Inferior parietal cortex (tissue), 1 donor: ENCODE measurements at regions not wholly inside any gene's neighbourhood (a gene's known extent, or its start where the extent isn't known, plus 50 kb on each side); places are given as distances from the start of the nearest gene placed in this dataset.

Experiments
- DNase-seq: peaks from one replicate; pipeline ENCODE4 v3.0.0-alpha.2; 2016; ENCODE audit errors: extremely low spot score

DNA sequence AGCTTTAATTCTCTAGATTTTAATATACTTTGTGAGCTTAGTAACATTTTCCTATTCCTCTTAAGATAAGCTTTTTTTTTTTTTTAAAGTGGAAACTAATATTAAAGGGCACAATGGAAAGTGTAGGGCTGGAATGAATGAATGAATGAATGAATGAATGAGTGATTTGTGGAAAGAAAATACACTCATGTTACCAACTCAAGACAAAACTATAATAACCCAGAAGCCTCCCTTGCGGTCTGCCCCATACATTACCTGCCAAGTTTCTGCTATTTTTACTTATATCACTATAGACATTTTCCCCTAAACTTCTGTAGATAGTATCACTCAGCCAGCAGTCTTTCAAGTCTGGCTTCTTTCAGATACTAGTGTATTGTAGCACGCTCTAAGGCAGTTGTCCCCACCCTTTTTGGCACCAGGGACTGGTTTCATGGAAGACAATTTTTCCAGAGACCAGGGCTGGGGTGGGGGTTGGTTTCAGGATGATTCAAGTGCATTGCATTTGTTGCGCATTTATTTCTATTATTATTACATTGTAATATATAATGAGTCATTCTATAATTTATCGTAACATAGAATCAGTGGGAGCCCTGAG is 932.2 kb downstream of the TBC1D22A start:
- DNase-seq, result no peak

DNA sequence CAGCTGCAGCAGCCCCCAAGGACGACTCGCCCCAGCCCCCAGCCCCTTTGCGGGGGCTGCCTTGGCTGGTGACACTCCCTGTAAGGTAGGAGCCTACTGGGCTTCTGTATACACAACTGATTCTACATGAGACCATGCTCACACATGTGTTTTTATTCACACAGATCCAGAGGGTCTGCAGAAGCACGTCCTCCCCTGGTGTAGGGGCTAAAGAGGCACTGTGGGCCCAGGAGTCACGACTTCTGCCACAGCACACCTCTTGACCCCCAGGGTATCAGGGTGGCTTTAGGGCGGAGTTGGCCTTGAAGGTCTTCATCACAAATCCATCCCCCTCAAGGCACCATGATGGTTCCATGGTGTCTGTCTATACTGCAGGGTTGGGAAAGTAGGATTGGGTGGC is 931.2 kb downstream of the TBC1D22A start:
- DNase-seq, result no peak

DNA sequence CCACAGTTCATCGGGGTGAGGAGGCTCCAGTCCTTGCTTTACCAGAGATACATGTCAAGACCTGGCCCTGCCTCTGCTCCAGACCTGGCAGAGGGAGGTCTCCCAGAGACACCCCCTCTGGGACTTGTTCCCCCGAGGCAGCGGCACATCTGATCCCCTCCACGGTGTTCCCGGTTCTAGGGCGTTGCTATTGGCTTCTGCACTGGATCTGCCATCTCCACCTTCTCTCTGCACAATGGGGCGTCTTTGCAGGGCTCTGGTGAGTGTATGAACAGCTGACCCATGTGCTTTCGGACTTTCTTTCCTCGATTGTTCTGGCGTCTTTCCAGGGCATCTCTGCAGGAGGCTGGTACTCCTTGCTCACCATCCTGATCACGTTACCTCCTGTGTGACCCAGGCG is 930.4 kb downstream of the TBC1D22A start:
- DNase-seq, result no peak

DNA sequence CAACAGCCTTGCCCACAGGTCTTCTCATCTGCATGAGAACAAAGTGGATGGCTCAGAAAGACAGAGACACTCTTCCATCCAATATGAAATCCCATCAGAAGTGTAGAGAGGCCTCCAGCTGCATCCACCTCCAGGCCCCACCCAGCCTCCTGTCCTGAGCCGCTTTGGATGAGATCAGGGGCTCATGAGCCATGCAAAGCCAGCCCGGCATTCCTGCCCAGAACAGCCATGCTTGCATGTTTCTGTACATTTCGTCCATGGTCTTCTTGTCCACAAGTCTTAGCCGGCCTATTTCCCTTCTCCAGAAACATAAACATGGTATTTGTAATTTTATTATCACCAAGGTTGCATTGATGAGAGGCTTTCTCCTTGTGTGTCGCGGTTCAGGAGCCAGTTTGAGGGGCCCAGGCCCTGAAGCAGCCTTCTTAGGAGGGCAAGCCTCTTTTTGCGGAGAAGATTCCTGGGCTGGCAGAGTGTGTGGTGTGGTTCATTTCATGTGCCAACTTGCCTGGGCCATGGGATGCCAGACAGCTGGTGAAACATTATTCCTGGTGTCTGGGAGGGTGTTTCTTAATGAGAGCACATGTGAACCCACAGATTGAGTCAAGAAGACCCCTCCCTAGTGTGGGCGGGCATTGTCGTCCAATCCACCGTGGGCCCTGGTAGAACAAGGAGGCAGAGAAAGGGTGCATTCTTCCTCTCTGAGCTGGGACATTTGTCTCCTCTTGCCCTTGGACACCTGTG is 928.9 kb downstream of the TBC1D22A start:
- DNase-seq, result no peak

DNA sequence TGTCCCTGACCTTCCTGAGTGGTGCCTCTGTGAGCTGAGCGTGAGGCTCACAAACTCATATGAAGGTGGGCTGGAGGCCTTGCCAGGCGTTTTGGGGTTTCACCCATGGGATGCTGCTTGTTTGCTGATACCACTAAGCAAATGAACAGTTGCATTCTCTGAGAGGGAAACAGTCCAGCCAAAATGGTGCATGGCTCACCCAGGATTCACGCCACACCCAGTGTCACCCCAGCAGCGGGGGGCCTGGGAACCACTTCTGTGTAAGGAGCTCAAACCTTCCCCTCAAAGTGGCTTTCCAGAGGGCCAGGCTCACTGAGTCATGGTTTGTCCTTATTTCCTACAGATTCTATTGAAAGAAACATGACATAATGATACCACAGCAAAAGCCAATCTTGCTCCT is 928.1 kb downstream of the TBC1D22A start:
- no peak for DNase-seq

DNA sequence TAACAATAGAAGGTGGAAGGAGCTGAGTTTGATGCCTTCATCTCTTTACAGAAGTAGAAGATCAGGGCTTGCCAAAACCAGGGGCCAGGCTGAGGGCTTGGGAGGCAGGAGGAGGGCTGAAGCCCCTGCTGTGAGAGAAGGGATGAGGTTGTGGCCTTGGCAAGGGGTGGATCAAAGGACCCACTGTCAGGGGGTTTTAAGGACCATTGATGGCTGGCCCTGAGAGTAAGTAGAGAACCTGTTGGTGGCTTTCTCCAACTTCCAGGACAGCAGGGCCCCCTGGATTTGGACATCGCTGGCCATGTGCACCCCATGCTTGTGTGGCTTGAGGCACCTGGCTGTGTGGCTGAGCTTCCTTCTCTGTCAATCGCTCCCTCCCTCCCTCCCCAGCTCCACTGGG is 927.7 kb downstream of the TBC1D22A start:
- DNase-seq, result no peak

DNA sequence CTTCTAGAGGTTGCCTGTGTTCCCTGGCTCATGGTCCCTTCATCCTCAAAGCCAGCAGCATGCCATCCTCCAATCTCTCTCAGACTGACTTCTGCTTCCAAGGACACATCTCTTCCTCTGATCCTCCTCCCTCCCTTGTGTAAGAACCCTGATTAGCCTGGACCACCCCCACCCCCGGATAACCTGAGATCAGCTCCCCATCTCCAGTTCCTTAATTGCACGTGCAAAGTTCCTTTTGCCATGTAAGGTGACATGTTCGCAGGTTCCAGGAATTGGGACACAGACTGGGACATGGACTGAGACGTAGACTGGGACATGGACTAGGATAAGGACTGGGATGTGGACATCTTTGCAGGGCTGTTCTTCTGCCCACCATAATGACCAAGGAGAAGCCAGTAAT is 925.3 kb downstream of the TBC1D22A start:
- no peak for DNase-seq

DNA sequence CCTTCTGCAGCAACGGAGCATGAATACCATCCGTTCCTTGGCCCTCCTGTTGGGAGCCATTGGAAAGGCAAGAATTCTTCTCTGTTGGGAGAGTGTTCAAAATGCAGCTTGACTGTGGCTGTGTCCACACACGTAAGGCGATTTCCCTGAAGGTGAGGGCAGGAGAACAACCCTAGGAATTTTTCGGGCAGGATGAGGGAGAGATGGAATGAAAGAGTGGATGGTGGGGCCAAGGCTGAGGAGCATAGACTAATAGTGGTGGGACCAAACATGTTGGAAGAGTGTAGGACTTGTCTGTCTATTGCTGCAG is 924.9 kb downstream of the TBC1D22A start:
- DNase-seq, result no peak

DNA sequence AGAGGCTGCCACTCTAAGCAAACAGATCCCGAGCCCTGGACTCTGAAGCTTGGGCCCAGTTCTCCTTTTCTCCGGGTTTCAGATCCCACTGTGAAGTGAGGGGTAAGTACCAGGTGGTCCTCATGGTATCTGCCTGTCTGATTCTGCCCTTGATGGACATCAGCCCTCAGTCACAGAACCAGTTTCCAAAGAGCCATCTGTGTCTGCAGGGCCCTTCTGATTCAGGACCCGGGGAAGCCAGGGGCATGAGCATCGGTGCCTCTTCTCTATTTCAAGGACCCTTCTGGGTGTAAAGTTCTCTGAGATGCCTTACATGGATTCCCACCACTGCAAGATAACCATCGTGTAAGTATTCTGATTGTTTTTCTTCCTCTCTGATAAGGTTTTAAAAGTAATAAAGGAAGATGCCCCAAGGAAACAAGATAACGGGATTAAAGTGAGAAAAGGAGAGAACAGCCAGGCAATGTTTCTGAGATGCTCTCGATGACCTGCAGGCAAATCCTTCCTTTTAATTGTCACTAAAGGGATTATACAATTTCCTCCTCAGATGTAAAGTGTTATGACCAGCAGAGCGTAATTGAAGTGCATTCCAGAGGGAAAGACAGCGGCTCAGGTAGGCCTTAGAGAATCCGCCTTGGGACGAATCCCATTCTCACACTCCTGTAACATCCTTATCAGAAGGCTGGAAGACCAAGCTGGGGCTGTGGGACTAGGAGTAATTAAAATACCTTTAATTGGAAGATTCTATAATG is 924.3 kb downstream of the TBC1D22A start:
- no peak for DNase-seq

DNA sequence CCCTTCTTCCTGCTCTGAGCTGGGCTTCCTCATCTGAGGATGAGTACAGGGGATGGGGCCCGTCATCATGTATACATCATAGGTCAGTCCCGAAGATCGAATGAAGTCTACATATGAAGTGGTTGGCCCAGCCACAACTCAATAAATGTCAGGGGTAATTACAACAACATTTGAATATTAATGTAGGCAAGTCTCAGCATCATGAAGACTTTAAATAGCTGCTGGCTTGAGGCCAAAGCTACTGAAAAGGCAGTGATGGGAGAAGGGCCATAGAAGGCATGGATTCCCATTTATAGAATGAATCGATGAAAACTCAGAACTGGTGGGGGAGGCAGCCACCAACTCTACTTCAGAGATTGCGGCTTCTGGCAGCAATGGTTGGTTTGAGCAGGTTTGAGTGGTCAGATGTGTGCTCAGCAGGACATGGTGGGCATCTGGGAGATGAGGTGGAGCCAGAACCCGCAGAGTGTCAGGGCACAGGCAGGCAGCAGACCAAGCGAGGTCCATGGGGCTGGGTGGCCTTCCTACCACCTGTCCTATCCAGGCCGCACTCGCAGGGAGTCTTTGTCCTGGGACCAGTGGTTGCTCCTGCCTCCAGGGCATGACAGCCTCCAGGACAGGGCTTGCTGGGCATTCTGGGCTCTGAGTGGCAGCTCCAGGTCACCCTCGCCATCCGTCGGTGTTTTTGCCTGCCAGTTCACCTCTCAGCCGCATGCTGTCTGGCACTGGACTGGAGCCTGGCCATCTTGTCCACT is 919.1 kb downstream of the TBC1D22A start:
- no peak for DNase-seq

DNA sequence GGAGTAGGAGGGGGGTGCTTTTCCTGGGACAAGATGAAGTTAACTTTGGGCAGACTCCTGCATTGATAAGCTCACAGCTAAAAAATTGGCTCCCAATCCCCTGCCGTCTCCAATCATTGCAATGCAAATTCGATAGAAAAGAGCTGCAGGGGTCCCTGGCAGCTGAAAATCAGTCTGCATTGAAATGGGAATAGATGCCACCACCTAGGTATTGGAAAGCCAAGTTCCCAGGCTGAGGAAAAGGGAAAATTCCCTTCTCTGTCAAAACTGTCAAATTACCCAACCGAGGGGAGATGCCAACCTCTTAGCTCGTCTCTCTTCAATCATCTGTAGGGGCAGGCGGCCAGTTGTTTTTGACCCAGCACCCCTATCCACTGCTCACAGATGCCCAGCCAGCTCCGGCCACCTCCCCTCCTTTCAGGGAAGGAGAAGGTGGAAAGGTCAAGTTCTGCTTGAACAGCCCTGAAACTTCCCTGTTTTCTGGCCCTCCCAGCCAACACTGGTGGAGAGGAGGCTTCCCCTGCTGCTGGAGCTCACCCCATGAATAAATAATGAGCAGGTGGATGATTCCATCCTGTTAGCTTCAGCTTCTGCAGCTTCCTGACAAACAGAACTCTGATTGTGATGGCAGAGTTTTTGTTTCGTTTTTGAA is 916.3 kb downstream of the TBC1D22A start:
- no peak for DNase-seq

DNA sequence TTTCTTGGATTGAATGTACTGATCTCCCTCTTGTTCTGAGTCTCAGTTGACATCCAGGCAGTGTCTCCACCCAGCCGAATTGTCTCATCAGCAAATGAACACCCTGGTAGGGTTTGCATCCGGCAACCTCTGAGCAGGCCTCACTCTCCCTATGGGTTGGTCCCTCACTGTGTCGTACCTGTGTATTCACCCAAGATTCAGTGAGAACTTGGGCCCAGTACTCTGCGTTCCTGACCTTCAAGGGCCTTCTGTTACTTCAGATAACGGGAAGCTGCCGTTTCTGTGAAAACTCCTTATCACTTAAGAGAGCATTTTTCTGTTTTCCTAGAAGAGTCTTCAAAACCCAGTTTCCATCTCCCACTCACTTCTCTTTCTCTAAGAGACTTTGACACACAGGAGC is 915.6 kb downstream of the TBC1D22A start:
- DNase-seq, result no peak

DNA sequence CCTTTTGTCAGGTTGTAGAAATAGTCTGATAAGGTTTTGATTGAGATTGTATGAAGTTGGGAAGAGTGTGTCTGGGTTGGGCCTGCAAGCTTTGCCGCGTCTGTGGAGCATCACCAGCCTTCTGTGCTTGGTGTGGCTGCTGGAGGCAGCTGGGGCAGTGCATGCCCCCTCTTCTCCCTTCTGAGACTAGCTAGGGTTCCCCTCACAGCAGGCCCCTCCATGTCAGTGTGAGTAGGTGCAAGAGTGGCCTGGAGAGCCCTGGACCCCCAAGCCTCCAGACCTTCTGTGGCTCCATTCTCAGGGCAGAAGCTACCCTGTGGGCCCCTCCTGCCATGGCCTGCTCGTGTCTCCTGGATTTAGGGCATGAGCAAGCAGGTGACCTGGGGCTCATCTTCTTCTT is 914.2 kb downstream of the TBC1D22A start:
- DNase-seq, result no peak

DNA sequence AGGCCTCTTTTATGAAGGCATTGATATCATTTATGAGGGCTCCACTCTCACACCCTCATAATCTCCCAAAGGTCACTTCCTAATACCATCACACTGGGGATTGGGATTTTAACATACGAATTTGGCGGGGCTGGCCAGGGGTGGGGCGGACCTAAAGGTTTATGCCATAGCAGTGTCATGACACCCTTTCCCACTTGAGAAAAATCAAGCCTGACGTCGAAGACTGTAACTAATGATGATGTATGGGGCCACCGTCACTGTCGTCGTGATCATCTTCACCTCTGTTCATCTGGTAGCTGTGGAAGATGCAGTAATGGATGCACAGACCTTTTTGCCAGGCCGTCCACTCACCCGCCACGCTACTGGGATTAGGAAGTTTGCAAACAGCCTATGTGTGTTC is 912.1 kb downstream of the TBC1D22A start:
- no peak for DNase-seq

DNA sequence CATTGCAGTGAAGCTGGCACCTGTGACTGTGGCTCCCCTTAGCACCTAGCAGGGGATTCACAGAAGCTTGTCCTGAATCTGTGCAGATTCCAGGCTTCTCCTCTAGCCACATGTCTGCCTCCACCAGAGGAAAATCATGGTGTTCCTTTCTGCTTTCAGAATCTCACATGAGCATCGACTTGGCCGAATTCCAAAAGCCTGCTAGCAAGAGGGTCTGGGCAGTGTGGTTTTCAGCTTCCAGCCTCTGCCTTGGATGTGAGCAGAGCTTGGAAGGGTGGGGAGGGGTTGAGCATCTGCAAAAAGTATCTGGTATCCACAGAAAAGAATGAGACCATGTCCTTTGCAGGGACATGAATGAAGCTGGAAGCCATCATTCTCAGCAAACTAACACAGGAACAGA is 911.1 kb downstream of the TBC1D22A start:
- no peak for DNase-seq

DNA sequence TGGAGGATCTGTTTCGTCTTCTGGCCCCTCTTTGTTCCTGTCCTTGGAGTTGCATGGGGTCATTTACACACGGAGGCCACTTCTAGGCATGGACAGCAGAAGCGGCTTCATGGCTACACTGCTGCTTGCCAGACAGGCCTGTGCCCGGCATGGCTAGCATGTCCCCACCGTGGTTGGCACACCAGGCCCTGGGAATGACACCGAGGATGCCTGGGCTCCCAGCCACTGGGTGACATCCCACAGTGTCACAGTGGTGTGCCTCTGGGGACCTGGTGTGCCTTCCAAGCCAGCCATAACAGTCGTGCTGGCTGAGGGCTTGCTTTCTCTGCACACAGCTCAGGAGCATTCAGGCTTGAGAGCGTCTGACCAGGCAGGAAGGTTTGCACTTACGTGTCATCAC is 910.1 kb downstream of the TBC1D22A start:
- no peak for DNase-seq

DNA sequence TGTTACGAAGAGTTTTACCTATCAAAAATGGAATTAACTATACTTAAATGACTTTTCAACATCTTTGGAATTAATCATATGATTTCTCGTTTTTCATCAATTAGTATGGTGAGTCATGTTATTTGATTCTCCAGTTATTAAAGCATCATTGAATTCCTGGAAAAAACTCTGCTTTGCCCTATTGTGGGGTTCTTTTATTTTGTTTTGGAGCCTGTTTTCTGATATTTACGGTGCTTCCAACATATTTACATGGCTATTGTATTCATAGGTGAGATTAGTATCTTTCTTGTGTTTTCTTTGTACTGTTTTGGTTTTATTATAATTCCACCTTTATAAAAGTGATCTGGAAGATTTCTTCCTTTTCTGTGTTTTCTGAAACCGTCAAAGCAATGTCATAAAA is 902.7 kb downstream of the TBC1D22A start:
- no peak for DNase-seq

DNA sequence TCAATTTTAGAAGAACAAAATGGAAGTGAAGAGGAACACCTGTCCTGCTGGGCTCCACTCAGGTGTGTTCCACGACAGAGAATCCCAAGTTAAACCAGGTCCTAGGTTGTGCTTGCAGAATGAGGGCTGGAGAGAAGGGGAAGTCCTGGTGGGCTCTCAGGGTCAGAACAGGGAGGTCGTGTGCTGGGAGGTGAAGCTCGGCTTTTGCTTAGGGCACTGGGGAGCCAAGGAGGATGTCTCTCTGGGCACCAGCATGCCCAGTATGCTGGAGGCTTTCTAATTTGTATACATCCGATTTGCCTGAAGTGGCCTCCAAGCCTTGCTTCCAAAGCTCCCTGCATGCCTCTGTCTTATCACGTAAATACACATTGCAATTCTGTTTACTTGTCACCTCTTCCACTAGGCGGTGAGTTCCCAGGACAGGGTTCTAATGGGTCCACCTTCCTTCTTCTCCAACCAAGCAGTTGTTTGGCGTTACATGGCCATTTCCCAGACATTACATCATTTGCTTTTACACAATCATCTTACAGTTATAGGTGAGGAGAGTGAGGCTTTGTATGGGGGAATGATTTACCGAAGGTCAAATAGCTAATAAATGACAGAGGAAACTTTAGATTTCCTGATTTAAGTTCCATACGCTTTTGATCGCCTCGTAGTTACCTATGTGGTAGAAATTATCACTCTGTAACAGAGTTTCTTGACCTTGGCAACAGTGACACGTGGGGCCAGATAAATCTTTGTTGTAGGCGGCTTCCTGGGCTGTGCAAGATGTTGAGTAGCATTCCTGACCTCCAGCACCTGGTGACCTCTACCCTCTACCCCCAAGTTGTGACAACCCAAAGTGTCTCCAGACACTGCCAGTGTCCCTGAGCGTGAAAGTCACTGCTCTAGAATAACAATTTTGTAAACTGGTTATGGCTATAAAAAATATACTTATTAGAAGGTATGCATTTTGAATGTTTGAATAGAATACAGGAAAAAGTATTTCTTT is 901.5 kb downstream of the TBC1D22A start:
- no peak for DNase-seq

DNA sequence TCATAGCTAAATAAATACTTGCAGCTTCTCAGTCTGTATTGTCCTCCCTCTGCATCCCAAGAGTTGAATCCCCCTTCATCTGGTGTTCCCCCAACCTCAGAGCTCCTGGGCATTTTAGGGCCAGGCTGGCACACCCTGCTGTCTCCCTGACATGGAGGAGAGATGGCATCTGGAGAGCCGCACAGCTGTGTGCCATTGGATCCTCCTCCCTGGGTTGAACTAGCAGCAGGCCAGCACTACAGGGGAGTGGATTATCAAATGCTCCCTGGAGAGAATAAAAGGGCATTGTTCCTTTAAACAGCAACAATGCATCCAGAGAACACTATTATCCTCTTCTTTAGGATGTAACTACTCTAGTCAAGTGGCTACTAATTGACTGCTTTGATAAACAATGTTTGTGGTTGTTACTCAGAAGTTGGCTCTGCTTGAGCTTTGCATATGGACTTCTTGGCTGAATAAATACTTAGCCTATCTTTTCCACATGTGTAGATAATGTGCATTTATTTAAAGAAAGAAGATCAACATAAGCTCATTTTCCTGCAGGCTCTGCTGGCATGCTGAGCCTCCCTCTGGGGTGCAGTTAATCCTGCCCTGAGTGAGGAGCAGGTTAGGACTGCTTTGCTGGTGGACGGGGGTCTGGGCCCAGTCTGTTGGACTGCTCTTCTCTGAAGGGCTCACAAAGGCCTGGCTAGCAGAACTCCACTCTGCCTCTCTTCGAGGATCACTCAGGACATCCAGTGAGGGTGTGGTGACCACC is 897.2 kb downstream of the TBC1D22A start:
- no peak for DNase-seq

DNA sequence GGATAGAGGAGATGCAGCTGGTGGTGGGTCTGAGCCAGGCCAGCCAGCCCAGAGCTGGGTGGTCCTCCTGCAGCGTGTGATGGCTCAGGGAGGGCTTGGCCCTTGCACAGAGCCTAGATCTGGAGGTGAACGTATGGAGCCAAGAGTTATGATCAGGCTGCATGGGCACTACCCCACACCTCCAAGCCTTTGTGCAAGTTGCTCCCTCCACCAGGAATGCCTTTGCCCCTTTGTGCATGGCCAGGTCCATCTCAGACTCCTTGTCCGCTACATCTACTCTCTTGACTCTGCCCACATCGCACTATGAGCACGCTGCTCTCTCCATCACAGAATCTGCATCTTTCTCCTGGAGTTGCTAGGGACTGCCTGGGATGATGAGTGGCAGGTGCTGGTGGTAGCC is 895.7 kb downstream of the TBC1D22A start:
- no peak for DNase-seq
